NOMO-1 (cell line): ENCODE measurements at regions not wholly inside any gene's neighbourhood (a gene's known extent, or its start where the extent isn't known, plus 50 kb on each side); places are given as distances from the start of the nearest gene placed in this dataset.

Experiments
- DNase-seq, 2 experiments: peaks; one replicate each; lab custom pipeline; 2025; ENCODE audit not compliant: unreplicated experiment in 2 of 2; lab: John Stamatoyannopoulos, UW

GRCh38 chr5:107099506-107099905, 571.2 kb downstream of the EFNA5 start:
- DNase-seq: no peak

GRCh38 chr5:107092695-107093094, 578.0 kb downstream of the EFNA5 start:
- no peak for DNase-seq

- DNase-seq: no peak
Observed at GRCh38 chr5:107090506-107090905, 580.2 kb downstream of the EFNA5 start.

GRCh38 chr5:107088907-107089306, 581.8 kb downstream of the EFNA5 start:
- DNase-seq: no peak

GRCh38 chr5:107085572-107085971, 585.2 kb downstream of the EFNA5 start:
- no peak for DNase-seq

GRCh38 chr5:107074996-107075395, 595.7 kb downstream of the EFNA5 start:
- DNase-seq: no peak

GRCh38 chr5:107072967-107073366, 597.8 kb downstream of the EFNA5 start:
- no peak for DNase-seq

GRCh38 chr5:107072440-107072839, 598.3 kb downstream of the EFNA5 start:
- DNase-seq: no peak

GRCh38 chr5:107068782-107069181, 602.0 kb downstream of the EFNA5 start:
- no peak for DNase-seq

GRCh38 chr5:107067395-107067794, 603.3 kb downstream of the EFNA5 start:
- DNase-seq: no peak

GRCh38 chr5:107063511-107063910, 607.2 kb downstream of the EFNA5 start:
- DNase-seq: no peak

GRCh38 chr5:107058803-107059202, 611.9 kb downstream of the EFNA5 start:
- no peak for DNase-seq

- DNase-seq: no peak
Observed at GRCh38 chr5:107058235-107058634, 612.5 kb downstream of the EFNA5 start.

GRCh38 chr5:107056278-107056677, 614.5 kb downstream of the EFNA5 start:
- DNase-seq: no peak

GRCh38 chr5:107047048-107047447, 623.7 kb downstream of the EFNA5 start:
- no peak for DNase-seq

GRCh38 chr5:107043665-107044064, 627.1 kb downstream of the EFNA5 start:
- DNase-seq: no peak

- DNase-seq: no peak
Observed at GRCh38 chr5:107040907-107041306, 629.8 kb downstream of the EFNA5 start.

- no peak for DNase-seq
Observed at GRCh38 chr5:107032629-107033028, 638.1 kb downstream of the EFNA5 start.

GRCh38 chr5:107028938-107029337, 641.8 kb downstream of the EFNA5 start:
- no peak for DNase-seq

GRCh38 chr5:107025712-107026497, 644.8 kb downstream of the EFNA5 start:
- no peak for DNase-seq

- DNase-seq: no peak
Observed at GRCh38 chr5:107023732-107024131, 647.0 kb downstream of the EFNA5 start.

- no peak for DNase-seq
Observed at GRCh38 chr5:107021575-107021974, 649.2 kb downstream of the EFNA5 start.

- no peak for DNase-seq
Observed at GRCh38 chr5:107020626-107021025, 650.1 kb downstream of the EFNA5 start.
